ENCODE measurements at regions not wholly inside any gene's neighbourhood (a gene's known extent, or its start where the extent isn't known, plus 50 kb on each side); places are given as distances from the start of the nearest gene placed in this dataset.

GRCh38 chr15:77753939-77754338 lies 121.2 kb upstream of the LINGO1 start:
- intact Hi-C loops (cut with DNase I): no loop called here
- no peak for TF ChIP-seq CTCF (IDR thresholded peaks at IDR 0.05)
- no peaks in the 10 kb centered on the region for H3K4me1 ChIP-seq
- no peaks in the 10 kb centered on the region for H3K36me3 ChIP-seq
- DNase-seq (ENCODE audit: low spot score in 2 of 2): no peak
- no peak overlapping the region for H3K27ac ChIP-seq
- no peak overlapping the region for H3K4me3 ChIP-seq
- H3K9me3 ChIP-seq: no peaks in the 10 kb centered on the region
- H3K27me3 ChIP-seq: no peaks in the 10 kb centered on the region

GRCh38 chr15:77753281-77753873 lies 120.7 kb upstream of the LINGO1 start:
- H3K36me3 ChIP-seq: no peaks in the 10 kb centered on the region
- intact Hi-C loops (cut with DNase I): no loop called here
- no peak for DNase-seq (ENCODE audit: low spot score in 2 of 2)
- TF ChIP-seq CTCF (IDR thresholded peaks at IDR 0.05): no peak
- no peaks in the 10 kb centered on the region for H3K9me3 ChIP-seq
- H3K27ac ChIP-seq: no peak overlapping the region
- no peaks in the 10 kb centered on the region for H3K4me1 ChIP-seq
- H3K4me3 ChIP-seq: no peak overlapping the region
- no peaks in the 10 kb centered on the region for H3K27me3 ChIP-seq

- H3K4me3 ChIP-seq: no peak overlapping the region
- H3K9me3 ChIP-seq: no peaks in the 10 kb centered on the region
- no peaks in the 10 kb centered on the region for H3K4me1 ChIP-seq
- no peaks in the 10 kb centered on the region for H3K27me3 ChIP-seq
- TF ChIP-seq CTCF (IDR thresholded peaks at IDR 0.05): no peak
- DNase-seq (ENCODE audit: low spot score in 2 of 2): no peak
- intact Hi-C loops (cut with DNase I): no loop called here
- no peak overlapping the region for H3K27ac ChIP-seq
- no peaks in the 10 kb centered on the region for H3K36me3 ChIP-seq
Measured at GRCh38 chr15:77749998-77750540, 117.4 kb upstream of the LINGO1 start.

- no peak for TF ChIP-seq CTCF (IDR thresholded peaks at IDR 0.05)
- Histone ChIP-seq H3K4me1 (no peaks in the 10 kb centered on the region), H3K27me3 (no peaks in the 10 kb centered on the region), H3K36me3 (no peaks in the 10 kb centered on the region), H3K9me3 (no peaks in the 10 kb centered on the region), H3K27ac (no peak overlapping the region), H3K4me3 (no peak overlapping the region)
- intact Hi-C loops (cut with DNase I): no loop called here
- no peak for DNase-seq (ENCODE audit: low spot score in 2 of 2)
Measured at GRCh38 chr15:77749236-77749997, 116.7 kb upstream of the LINGO1 start.

- intact Hi-C loops (cut with DNase I): no loop called here
- H3K4me3 ChIP-seq: no peak overlapping the region
- H3K36me3 ChIP-seq: no peaks in the 10 kb centered on the region
Measured at GRCh38 chr15:77748078-77749064, 115.7 kb upstream of the LINGO1 start.

More at GRCh38 chr15:77748078-77749064, 115.7 kb upstream of the LINGO1 start:
- Histone ChIP-seq H3K4me1 (no peaks in the 10 kb centered on the region), H3K9me3 (no peaks in the 10 kb centered on the region), H3K27me3 (no peaks in the 10 kb centered on the region), H3K27ac (no peak overlapping the region)
- DNase-seq (ENCODE audit: low spot score in 2 of 2): no peak
- TF ChIP-seq CTCF (IDR thresholded peaks at IDR 0.05): no peak

All from ascending aorta (tissue), 2 donors.